ENCODE measurements at regions not wholly inside any gene's neighbourhood (a gene's known extent, or its start where the extent isn't known, plus 50 kb on each side); places are given as distances from the start of the nearest gene placed in this dataset.

DNA sequence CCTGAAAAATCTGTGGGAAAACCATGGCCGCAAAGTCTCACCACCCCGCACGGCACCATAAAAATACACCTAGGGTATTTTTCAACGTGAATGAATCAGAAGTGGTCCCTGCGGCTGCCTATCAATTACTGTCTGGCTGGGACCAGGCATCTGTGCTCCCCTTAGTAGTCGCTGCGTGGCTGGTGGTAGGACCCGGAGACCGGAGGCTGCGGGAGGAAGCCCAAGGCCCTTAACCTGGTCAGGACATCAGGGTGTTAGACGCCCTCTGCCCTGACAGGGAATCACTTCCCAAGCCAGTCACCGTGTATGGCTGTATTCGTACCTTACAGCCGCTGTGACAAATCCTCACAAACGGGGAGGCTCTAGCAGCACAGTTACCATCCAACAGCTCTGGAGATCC, 141.5 kb upstream of the PPP2R2D start:
- intact Hi-C loops (cut with DNase I) = no loop called here
- H3K4me3 ChIP-seq = no peak overlapping the region
- ATAC-seq = no peak

GRCh38 chr10:131760416-131761166, 140.2 kb upstream of the PPP2R2D start:
- TF ChIP-seq CTCF (IDR thresholded peaks at IDR 0.05) (no peak), POLR2A (IDR thresholded peaks at IDR 0.05) (no peak)
- ATAC-seq = no peak
- 67 to 83% methylated on average over 10 of the region's 10 CpGs for WGBS, 2 donors
- Histone ChIP-seq H3K27me3 (no peaks in the 10 kb centered on the region), H3K9me3 (no peaks in the 10 kb centered on the region), H3K4me3 (no peak overlapping the region), H3K36me3 (replicated peaks in 1 of 2; ENCODE audit: insufficient read depth in 1 of 2, low read depth in 2 of 2) (no peaks in the 10 kb centered on the region), H3K4me1 (no peaks in the 10 kb centered on the region), H3K27ac (no peak overlapping the region)
- no peak for DNase-seq
- intact Hi-C loops (cut with DNase I) = no loop called here

More for the DNA sequence above, 141.5 kb upstream of the PPP2R2D start:
- H3K27ac ChIP-seq = no peak overlapping the region
- H3K4me1 ChIP-seq = no peaks in the 10 kb centered on the region
- H3K36me3 ChIP-seq (replicated peaks in 1 of 2; ENCODE audit: insufficient read depth in 1 of 2, low read depth in 2 of 2) = no peaks in the 10 kb centered on the region
- 87 to 93% methylated on average over 11 to 14 of the region's 15 CpGs for WGBS, 2 donors
- H3K27me3 ChIP-seq = no peaks in the 10 kb centered on the region
- H3K9me3 ChIP-seq = no peaks in the 10 kb centered on the region
- no peak for TF ChIP-seq CTCF (IDR thresholded peaks at IDR 0.05)
- no peak for TF ChIP-seq POLR2A (IDR thresholded peaks at IDR 0.05)
- no peak for DNase-seq

DNA sequence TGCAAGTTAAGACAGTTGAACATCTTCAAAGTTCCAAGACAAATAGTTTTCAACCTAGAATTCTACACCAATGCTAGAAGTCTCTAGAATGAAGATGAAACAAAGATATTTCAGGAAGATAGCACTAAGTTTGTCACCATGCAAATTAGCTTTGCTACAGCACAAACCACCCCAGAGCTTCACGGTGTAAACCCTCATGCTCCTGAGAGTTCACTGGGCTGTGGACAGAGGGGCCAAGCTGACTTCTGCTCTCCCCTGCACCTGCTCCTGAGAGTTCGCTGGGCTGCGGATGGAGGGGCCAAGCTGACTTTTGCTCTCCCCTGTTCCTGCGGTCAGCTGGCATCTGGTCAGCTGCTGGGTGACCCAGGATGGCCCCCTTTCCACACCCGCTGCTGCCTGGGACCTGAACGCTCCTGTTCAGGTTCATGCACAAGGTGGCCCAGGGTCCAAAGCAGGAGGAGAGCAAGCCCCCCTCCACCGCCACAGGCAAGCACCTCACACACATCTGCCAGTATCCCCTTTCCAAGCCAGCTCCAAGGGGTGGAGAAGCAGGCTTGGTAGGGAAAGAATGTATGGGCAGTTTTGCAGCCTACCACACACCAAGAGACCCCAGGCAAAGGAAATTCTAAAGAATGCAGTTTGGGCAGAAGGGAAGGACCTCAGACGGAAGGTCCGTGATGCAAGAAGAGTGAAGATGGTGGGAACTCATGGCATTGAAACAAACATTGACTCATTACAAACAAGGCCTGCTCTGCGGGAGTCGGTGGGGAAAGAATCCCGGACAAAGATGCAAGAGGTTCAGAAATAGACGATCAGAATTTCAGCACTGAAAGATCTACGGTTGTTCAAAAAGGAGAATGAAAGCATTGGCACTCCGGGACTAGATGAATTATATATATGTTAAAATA, 137.8 kb upstream of the PPP2R2D start:
- intact Hi-C loops (cut with DNase I) = no loop called here
- no peak for TF ChIP-seq CTCF (IDR thresholded peaks at IDR 0.05)
- no peak for TF ChIP-seq POLR2A (IDR thresholded peaks at IDR 0.05)
- no peak for ATAC-seq
- no peak overlapping the region for H3K27ac ChIP-seq
- DNase-seq = no peak
- 62 to 65% methylated on average over 12 to 15 of the region's 15 CpGs for WGBS, 2 donors
- no peaks in the 10 kb centered on the region for H3K9me3 ChIP-seq
- no peak overlapping the region for H3K4me3 ChIP-seq
- no peaks in the 10 kb centered on the region for H3K36me3 ChIP-seq (replicated peaks in 1 of 2; ENCODE audit: insufficient read depth in 1 of 2, low read depth in 2 of 2)
- H3K27me3 ChIP-seq = no peaks in the 10 kb centered on the region
- H3K4me1 ChIP-seq = no peaks in the 10 kb centered on the region

GRCh38 chr10:131764929-131765328, 135.9 kb upstream of the PPP2R2D start:
- TF ChIP-seq CTCF (IDR thresholded peaks at IDR 0.05) = no peak
- TF ChIP-seq POLR2A (IDR thresholded peaks at IDR 0.05) = no peak
- Histone ChIP-seq H3K9me3 (no peaks in the 10 kb centered on the region), H3K4me3 (no peak overlapping the region), H3K27ac (no peak overlapping the region), H3K4me1 (no peaks in the 10 kb centered on the region), H3K36me3 (replicated peaks in 1 of 2; ENCODE audit: insufficient read depth in 1 of 2, low read depth in 2 of 2) (no peaks in the 10 kb centered on the region), H3K27me3 (no peaks in the 10 kb centered on the region)
- WGBS, 2 donors = 67 to 70% methylated on average over 9 of the region's 9 CpGs
- DNase-seq (no peak), ATAC-seq (no peak)
- intact Hi-C loops (cut with DNase I) = no loop called here

All from body of pancreas (tissue), 4 donors.